ENCODE measurements at regions not wholly inside any gene's neighbourhood (a gene's known extent, or its start where the extent isn't known, plus 50 kb on each side); places are given as distances from the start of the nearest gene placed in this dataset.

DNA sequence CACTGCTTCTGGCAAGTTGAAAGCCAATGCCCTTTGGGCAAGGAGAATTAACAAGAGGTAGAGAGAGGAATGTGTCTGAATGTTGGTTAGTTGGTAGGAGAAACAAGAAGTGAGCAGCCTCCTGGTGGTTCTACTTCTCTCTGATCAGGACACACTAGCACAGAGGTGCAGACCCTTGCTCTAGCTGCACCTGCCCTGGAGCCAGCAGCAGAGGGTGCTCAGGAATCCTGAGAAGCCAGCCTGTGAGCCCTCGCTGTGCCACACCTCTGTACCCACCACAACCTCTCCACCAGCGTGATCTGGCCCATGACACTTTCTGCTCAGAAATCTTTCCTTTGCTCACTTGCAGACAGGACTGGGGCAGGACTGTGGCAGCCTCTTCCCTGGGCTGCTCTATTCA, 364.7 kb downstream of the RPS24 start:
- Histone ChIP-seq H3K4ac (ENCODE audit: low read length) (no peak overlapping the region), H2AK5ac (ENCODE audit: low read depth, low read length) (no peak overlapping the region), H3K4me1 (ENCODE audit: control insufficient read depth in 2 of 2, insufficient read depth in 1 of 2, low read depth in 1 of 2, low read length in 2 of 2) (peaks cover 14% of the 10 kb centered on the region in 2 donors), H3K23ac (ENCODE audit: low read depth, low read length, poor library complexity) (no peak overlapping the region), H3K27me3 (ENCODE audit: control insufficient read depth in 3 of 3, insufficient read depth in 3 of 3, low read depth in 1 of 3, low read length in 3 of 3) (no peaks in the 10 kb centered on the region), H3K4me3 (ENCODE audit: low read length in 2 of 2) (no peak overlapping the region), H4K8ac (ENCODE audit: low read depth, low read length) (no peak overlapping the region), H3K79me1 (ENCODE audit: low read depth, low read length) (no peaks in the 10 kb centered on the region), H2BK12ac (ENCODE audit: low read length) (no peak overlapping the region), H2BK5ac (ENCODE audit: low read length) (no peak overlapping the region), H3K9me3 (replicated peaks in 1 of 2; ENCODE audit: control insufficient read depth in 2 of 2, insufficient read depth in 1 of 2, low read depth in 1 of 2, low read length in 2 of 2) (peaks cover 0 to 3% of the 10 kb centered on the region in 2 donors), H2BK120ac (ENCODE audit: low read depth, low read length) (no peak overlapping the region), H3K14ac (ENCODE audit: low read length) (no peak overlapping the region), H3K18ac (ENCODE audit: low read length) (no peak overlapping the region), H3K36me3 (replicated peaks in 1 of 2; ENCODE audit: control insufficient read depth in 2 of 2, insufficient read depth in 2 of 2, low read length in 2 of 2) (no peaks in the 10 kb centered on the region), H3K4me2 (ENCODE audit: insufficient read depth, low read length, poor library complexity, severe bottlenecking) (no peak overlapping the region), H2BK15ac (ENCODE audit: low read length) (no peak overlapping the region), H2AFZ (ENCODE audit: low read length) (no peak overlapping the region), H3K9ac (ENCODE audit: low read depth, low read length, poor library complexity) (no peak overlapping the region), H3K27ac (replicated peaks; ENCODE audit: low read length) (no peak overlapping the region), H4K91ac (ENCODE audit: low read depth, low read length, poor library complexity) (no peak overlapping the region)
- no peak for DNase-seq (ENCODE audit: low spot score)
- no CpG with 5 or more reads among the region's 2 CpGs for WGBS, 2 donors (ENCODE audit: extremely low coverage in 2 of 2, insufficient read length in 2 of 2, insufficient replicate concordance in 1 of 2)

DNA sequence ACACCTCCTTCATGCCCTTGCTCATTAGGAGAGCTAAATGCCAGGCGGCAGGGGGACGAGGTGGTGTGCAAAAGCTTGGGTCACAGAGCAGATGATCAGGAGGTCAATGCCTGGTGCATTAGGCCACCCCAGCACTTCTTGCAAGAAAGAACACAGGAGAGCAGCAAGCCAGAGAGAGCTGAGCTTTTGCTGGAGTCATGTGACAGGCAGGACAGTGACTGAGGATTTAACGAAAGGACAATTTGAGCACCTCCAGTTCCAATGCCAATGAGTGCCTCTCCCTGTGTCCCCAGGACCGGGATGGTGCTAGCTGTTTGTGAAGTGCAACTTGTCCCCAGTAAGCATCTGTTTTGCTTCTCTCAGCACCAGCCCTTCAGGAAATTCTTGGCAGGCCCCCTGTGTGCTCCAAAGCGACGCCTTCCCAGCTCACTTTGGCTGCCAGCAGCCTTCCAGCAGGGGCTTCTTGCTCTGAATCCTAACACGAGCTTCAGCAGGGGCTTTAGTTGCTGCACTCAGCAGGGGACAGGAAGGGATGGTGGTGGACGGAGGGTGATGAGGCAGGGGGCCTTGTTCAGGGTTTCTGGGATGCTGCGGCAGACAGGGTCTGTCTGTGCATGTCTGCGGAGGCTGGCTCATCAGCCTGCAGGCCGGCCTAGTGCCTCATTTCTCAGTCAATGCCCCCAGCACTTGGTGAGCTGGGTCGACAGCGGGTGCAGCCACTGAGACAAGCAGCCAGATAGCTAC, 368.1 kb downstream of the RPS24 start:
- Histone ChIP-seq H3K9ac (ENCODE audit: low read depth, low read length, poor library complexity) (peak overlapping the region; percentile 64), H3K4me3 (ENCODE audit: low read length in 2 of 2) (peak overlapping the region in 1 of 2 donors; percentile 20), H3K4me1 (ENCODE audit: control insufficient read depth in 2 of 2, insufficient read depth in 1 of 2, low read depth in 1 of 2, low read length in 2 of 2) (peaks cover 19 to 27% of the 10 kb centered on the region in 2 donors), H2BK15ac (ENCODE audit: low read length) (peak overlapping the region; percentile 47), H3K14ac (ENCODE audit: low read length) (no peak overlapping the region), H2AK5ac (ENCODE audit: low read depth, low read length) (peak overlapping the region; percentile 2), H3K79me1 (ENCODE audit: low read depth, low read length) (no peaks in the 10 kb centered on the region), H2AFZ (ENCODE audit: low read length) (peak overlapping the region; percentile 89), H3K9me3 (replicated peaks in 1 of 2; ENCODE audit: control insufficient read depth in 2 of 2, insufficient read depth in 1 of 2, low read depth in 1 of 2, low read length in 2 of 2) (no peaks in the 10 kb centered on the region), H3K36me3 (replicated peaks in 1 of 2; ENCODE audit: control insufficient read depth in 2 of 2, insufficient read depth in 2 of 2, low read length in 2 of 2) (no peaks in the 10 kb centered on the region), H4K91ac (ENCODE audit: low read depth, low read length, poor library complexity) (peak overlapping the region; percentile 1), H3K27me3 (ENCODE audit: control insufficient read depth in 3 of 3, insufficient read depth in 3 of 3, low read depth in 1 of 3, low read length in 3 of 3) (no peaks in the 10 kb centered on the region), H3K27ac (replicated peaks; ENCODE audit: low read length) (no peak overlapping the region), H3K4me2 (ENCODE audit: insufficient read depth, low read length, poor library complexity, severe bottlenecking) (no peak overlapping the region), H3K18ac (ENCODE audit: low read length) (peak overlapping the region; percentile 81), H4K8ac (ENCODE audit: low read depth, low read length) (no peak overlapping the region), H2BK120ac (ENCODE audit: low read depth, low read length) (no peak overlapping the region), H2BK5ac (ENCODE audit: low read length) (no peak overlapping the region), H3K4ac (ENCODE audit: low read length) (no peak overlapping the region), H2BK12ac (ENCODE audit: low read length) (peak overlapping the region; percentile 4), H3K23ac (ENCODE audit: low read depth, low read length, poor library complexity) (peak overlapping the region; percentile 48)
- no peak for DNase-seq (ENCODE audit: low spot score)
- no CpG with 5 or more reads among the region's 13 CpGs for WGBS, 2 donors (ENCODE audit: extremely low coverage in 2 of 2, insufficient read length in 2 of 2, insufficient replicate concordance in 1 of 2)

DNA sequence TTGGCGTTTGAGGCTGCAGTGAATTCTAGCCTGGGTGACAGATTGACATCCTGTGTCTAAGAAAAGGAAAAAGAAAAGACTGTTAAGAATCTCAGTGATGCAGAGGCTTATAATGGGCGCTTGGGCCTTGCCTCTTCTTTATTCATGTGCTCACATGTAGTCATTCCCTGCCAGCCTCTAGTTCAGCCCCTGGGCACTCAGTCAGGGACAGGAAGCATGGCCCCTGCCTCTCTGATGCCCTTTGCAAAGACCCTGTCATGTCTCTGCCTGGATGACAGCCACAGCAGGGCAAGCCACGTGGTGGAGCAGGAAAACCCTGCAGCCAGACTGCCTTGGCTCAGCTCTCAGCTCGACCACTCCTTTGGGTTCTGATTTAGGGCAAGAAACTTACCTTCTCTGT, 368.9 kb downstream of the RPS24 start:
- no peak overlapping the region for H3K9ac ChIP-seq (ENCODE audit: low read depth, low read length, poor library complexity)
- H3K4me2 ChIP-seq (ENCODE audit: insufficient read depth, low read length, poor library complexity, severe bottlenecking) = no peak overlapping the region
- no peak for DNase-seq (ENCODE audit: low spot score)
- no peak overlapping the region for H3K4me3 ChIP-seq (ENCODE audit: low read length in 2 of 2)
- no peak overlapping the region for H2BK5ac ChIP-seq (ENCODE audit: low read length)
- WGBS, 2 donors (ENCODE audit: extremely low coverage in 2 of 2, insufficient read length in 2 of 2, insufficient replicate concordance in 1 of 2) = no CpG with 5 or more reads among the region's 4 CpGs
- H2BK12ac ChIP-seq (ENCODE audit: low read length) = no peak overlapping the region
- H2AFZ ChIP-seq (ENCODE audit: low read length) = peak overlapping the region; percentile 89
- H3K36me3 ChIP-seq (replicated peaks in 1 of 2; ENCODE audit: control insufficient read depth in 2 of 2, insufficient read depth in 2 of 2, low read length in 2 of 2) = no peaks in the 10 kb centered on the region
- H4K91ac ChIP-seq (ENCODE audit: low read depth, low read length, poor library complexity) = no peak overlapping the region
- no peak overlapping the region for H2BK120ac ChIP-seq (ENCODE audit: low read depth, low read length)
- no peaks in the 10 kb centered on the region for H3K79me1 ChIP-seq (ENCODE audit: low read depth, low read length)
- H3K27ac ChIP-seq (replicated peaks; ENCODE audit: low read length) = no peak overlapping the region
- H2BK15ac ChIP-seq (ENCODE audit: low read length) = no peak overlapping the region
- no peak overlapping the region for H3K23ac ChIP-seq (ENCODE audit: low read depth, low read length, poor library complexity)
- no peak overlapping the region for H3K18ac ChIP-seq (ENCODE audit: low read length)
- no peaks in the 10 kb centered on the region for H3K9me3 ChIP-seq (replicated peaks in 1 of 2; ENCODE audit: control insufficient read depth in 2 of 2, insufficient read depth in 1 of 2, low read depth in 1 of 2, low read length in 2 of 2)
- no peak overlapping the region for H3K4ac ChIP-seq (ENCODE audit: low read length)
- H2AK5ac ChIP-seq (ENCODE audit: low read depth, low read length) = no peak overlapping the region
- no peaks in the 10 kb centered on the region for H3K27me3 ChIP-seq (ENCODE audit: control insufficient read depth in 3 of 3, insufficient read depth in 3 of 3, low read depth in 1 of 3, low read length in 3 of 3)
- H4K8ac ChIP-seq (ENCODE audit: low read depth, low read length) = no peak overlapping the region
- H3K4me1 ChIP-seq (ENCODE audit: control insufficient read depth in 2 of 2, insufficient read depth in 1 of 2, low read depth in 1 of 2, low read length in 2 of 2) = peaks cover 17 to 31% of the 10 kb centered on the region in 2 donors
- no peak overlapping the region for H3K14ac ChIP-seq (ENCODE audit: low read length)

DNA sequence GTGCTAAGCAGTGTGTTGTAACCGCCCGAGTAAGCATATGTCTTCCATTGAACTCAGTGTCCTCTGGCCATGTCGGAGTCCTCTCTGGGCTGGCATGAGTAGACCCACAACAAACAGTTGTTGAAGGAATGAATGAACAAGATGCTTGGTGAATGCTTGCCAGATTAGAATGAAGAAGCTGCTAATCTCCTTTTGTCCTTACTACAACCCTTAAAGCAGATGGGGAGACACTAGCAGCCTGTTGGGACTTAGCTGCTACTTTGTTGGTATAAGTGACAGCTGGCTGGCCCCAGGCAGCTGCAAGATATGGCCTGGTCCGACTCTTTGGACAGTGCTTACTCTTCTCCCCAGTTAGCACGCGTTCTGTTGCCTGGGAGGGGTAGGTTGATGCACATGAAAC, 370.1 kb downstream of the RPS24 start:
- H3K36me3 ChIP-seq (replicated peaks in 1 of 2; ENCODE audit: control insufficient read depth in 2 of 2, insufficient read depth in 2 of 2, low read length in 2 of 2) = no peaks in the 10 kb centered on the region
- no peak overlapping the region for H3K4me2 ChIP-seq (ENCODE audit: insufficient read depth, low read length, poor library complexity, severe bottlenecking)
- no peak overlapping the region for H2BK5ac ChIP-seq (ENCODE audit: low read length)
- no peak overlapping the region for H2BK12ac ChIP-seq (ENCODE audit: low read length)
- no peak overlapping the region for H3K4me3 ChIP-seq (ENCODE audit: low read length in 2 of 2)
- H2AK5ac ChIP-seq (ENCODE audit: low read depth, low read length) = no peak overlapping the region
- H2AFZ ChIP-seq (ENCODE audit: low read length) = no peak overlapping the region
- no peak overlapping the region for H3K27ac ChIP-seq (replicated peaks; ENCODE audit: low read length)
- no peaks in the 10 kb centered on the region for H3K79me1 ChIP-seq (ENCODE audit: low read depth, low read length)
- H3K9ac ChIP-seq (ENCODE audit: low read depth, low read length, poor library complexity) = no peak overlapping the region
- no peak overlapping the region for H3K23ac ChIP-seq (ENCODE audit: low read depth, low read length, poor library complexity)
- H4K8ac ChIP-seq (ENCODE audit: low read depth, low read length) = no peak overlapping the region
- WGBS, 2 donors (ENCODE audit: extremely low coverage in 2 of 2, insufficient read length in 2 of 2, insufficient replicate concordance in 1 of 2) = no CpG with 5 or more reads among the region's 6 CpGs
- no peak overlapping the region for H3K4ac ChIP-seq (ENCODE audit: low read length)
- no peaks in the 10 kb centered on the region for H3K9me3 ChIP-seq (replicated peaks in 1 of 2; ENCODE audit: control insufficient read depth in 2 of 2, insufficient read depth in 1 of 2, low read depth in 1 of 2, low read length in 2 of 2)
- H3K27me3 ChIP-seq (ENCODE audit: control insufficient read depth in 3 of 3, insufficient read depth in 3 of 3, low read depth in 1 of 3, low read length in 3 of 3) = no peaks in the 10 kb centered on the region
- H3K14ac ChIP-seq (ENCODE audit: low read length) = no peak overlapping the region
- H2BK120ac ChIP-seq (ENCODE audit: low read depth, low read length) = no peak overlapping the region
- no peak overlapping the region for H2BK15ac ChIP-seq (ENCODE audit: low read length)
- peaks cover 29 to 38% of the 10 kb centered on the region in 2 donors for H3K4me1 ChIP-seq (ENCODE audit: control insufficient read depth in 2 of 2, insufficient read depth in 1 of 2, low read depth in 1 of 2, low read length in 2 of 2)
- no peak for DNase-seq (ENCODE audit: low spot score)
- H3K18ac ChIP-seq (ENCODE audit: low read length) = no peak overlapping the region
- H4K91ac ChIP-seq (ENCODE audit: low read depth, low read length, poor library complexity) = no peak overlapping the region

All from neuronal stem cell (in vitro differentiated cells).